Activated T-cell treated with anti-CD3 and anti-CD28 coated beads, Interleukin-2, amount 50 U/mL, for 48 hours (primary cell): ENCODE measurements at regions not wholly inside any gene's neighbourhood (a gene's known extent, or its start where the extent isn't known, plus 50 kb on each side); places are given as distances from the start of the nearest gene placed in this dataset.

Experiments
- DNase-seq, 2 experiments: peaks; one replicate each; pipeline ENCODE4 v3.0.0-alpha.2; 2020

- no peak for DNase-seq
Observed at GRCh38 chr4:57291911-57292310, 181.7 kb upstream of the IGFBP7 start.

- DNase-seq, result no peak
Observed at GRCh38 chr4:57287687-57288604, 177.8 kb upstream of the IGFBP7 start.

DNA sequence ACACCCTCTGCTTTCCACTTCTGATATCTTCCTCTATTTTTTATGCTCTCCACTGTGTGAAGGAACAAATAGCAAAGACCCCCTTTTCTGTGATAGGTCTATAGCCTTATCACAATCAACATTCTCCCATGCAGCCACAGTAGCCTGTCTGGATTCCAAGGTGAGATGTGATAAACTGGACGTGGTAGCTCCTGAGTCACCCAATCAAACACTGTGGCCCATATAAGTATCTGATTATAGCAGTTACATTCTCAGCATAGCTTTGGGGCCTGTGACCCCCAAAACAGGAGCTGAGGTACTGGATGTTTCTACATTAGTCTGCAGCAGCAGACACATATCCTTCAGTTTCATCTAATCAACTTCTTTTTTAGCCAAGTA, 172.7 kb upstream of the IGFBP7 start:
- no peak for DNase-seq

DNA sequence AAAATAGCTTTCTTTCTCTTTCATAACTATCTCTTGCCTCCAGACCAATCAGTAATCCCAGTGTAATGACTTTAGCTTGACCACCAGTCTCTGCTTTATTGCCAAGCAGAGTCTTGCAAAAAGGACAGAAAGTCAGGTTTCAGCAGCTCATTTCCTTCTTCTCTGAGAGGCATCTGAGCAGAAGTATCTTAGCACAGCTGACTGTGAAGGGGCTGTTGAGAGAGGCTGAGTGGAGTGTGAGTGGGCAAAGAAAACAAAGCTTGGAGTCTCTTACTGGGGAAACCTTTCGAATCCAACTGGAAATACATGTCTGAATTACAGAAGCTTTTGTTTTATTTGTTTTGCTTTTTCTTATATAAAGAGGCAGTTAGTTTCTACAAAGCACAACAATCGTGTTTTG, 170.3 kb upstream of the IGFBP7 start:
- no peak for DNase-seq

- no peak for DNase-seq
Observed at GRCh38 chr4:57278780-57279179, 168.6 kb upstream of the IGFBP7 start.

DNA sequence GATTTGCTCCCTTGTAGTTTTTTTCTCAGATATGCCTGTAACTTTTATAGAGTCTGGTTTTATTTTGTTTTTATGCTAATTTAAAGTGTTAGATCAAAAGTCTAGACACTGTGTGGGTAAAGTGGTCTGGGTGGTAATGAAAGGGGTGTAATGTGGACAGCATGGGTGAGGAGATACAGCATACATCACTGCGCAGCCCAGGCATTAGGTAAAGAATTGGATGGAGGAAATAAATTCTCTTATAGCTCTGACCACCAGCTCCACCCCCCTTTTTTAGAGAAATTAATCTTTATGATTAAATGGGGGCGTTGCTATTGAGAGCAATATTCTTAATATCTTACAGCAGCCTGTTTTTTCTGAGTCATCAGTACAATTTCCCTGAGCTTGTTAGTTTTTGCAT, 163.9 kb upstream of the IGFBP7 start:
- DNase-seq, result no peak

GRCh38 chr4:57270346-57270745, 160.2 kb upstream of the IGFBP7 start:
- no peak for DNase-seq

GRCh38 chr4:57265831-57266582, 155.8 kb upstream of the IGFBP7 start:
- no peak for DNase-seq

- no peak for DNase-seq
Observed at GRCh38 chr4:57254754-57255153, 144.6 kb upstream of the IGFBP7 start.

- DNase-seq, result no peak
Observed at GRCh38 chr4:57249083-57249482, 138.9 kb upstream of the IGFBP7 start.

- DNase-seq, result no peak
Observed at GRCh38 chr4:57243076-57243475, 132.9 kb upstream of the IGFBP7 start.

DNA sequence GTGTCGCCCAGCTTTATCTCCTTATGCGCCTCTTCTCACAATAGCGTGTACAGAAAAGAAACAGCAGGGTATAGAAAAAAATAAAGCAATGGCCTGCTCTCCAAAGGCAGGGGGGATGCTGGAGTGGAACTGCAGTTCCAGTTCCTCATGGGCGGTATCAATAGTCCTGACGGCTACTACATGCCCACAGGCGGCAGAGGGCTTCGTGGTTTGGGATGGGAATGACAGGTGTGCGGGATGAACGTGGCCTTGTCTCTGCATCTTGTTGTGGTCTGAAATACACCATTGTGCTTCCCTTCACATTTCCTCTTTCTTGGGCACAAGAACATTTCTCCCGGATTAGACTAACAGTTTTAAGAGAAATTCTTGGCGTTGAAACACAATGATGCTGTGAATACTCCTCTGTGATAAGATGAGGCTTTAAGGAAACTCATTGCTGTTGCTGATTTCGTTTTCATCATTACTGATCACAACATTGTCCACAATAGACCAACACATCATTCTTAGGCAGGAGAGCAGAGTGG, 124.1 kb upstream of the IGFBP7 start:
- no peak for DNase-seq

DNA sequence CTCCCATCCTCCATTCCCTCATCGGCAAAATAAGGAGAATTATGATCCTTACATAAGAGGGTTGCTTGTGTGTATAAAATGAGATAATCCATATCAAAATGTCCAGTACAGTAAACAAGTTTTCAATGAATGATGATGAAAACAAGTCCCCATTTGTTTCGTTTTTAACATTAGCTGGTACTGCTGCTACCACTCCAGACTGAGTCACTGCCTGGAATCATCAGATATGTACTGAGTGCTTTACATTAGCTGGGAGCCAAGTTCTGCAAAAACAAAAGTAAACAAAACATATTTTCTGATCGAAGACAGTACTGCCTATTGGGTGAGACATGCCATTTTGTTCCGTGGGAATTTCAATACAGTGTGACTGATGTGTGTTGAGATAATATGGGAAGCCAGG, 123.2 kb upstream of the IGFBP7 start:
- DNase-seq, result no peak

DNA sequence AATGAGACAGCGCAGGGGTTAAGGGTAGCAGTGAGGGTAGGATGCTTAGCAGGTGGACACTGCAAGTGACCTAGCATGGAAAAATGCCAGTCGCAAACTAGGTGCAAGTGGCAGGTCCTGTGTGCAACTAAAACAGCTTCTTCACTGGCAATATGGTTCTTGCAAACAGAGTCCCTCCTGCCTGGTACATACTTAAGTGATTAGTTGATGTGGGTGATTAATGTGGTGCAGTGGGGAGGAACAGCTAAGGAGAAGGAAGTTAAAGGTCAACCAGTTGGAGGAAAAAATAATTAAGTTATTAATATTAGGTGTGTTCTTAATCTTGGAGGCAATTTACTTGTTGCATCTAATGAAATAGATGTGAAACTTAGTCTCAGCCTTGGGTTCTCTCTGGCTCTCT, 121.6 kb upstream of the IGFBP7 start:
- no peak for DNase-seq

GRCh38 chr4:57220734-57221133, 110.5 kb upstream of the IGFBP7 start:
- DNase-seq, result no peak

DNA sequence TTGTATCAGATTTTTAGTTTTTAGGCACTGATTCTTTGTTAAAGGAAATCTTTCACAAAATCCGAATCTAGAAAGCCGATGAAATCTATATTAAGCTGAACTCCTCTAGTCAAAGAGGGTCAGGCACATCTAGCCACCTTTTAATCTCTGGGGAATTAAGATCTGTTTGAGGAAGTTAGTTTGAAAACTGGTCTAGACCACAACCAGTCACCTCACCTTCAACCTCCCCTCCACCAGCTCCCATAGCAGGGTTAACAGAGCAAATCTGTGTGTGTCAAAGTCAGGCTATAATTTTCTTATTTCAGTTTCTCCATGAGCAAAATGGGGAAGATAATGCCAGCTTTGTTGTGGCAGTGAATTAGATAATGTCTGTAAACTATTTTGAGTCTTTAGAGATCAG, 110.0 kb upstream of the IGFBP7 start:
- no peak for DNase-seq

DNA sequence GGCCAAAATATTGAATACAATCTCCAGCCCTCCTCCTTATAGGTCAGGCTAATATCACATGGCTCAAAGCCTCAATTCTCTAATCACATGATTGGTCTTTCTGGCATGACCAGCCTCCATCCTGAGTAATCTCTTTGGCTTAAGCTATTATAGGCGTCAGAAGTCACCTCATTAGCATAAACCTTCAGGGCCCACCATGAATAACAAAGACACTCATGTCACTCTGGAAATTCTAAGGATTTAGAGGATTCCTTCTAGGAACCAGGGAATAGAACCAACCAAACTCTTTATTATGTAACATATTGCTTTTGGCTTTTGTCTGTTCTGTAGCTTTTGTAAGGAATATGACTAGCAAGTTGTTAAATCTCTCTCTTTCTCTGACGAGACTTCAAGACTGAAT, 109.2 kb upstream of the IGFBP7 start:
- DNase-seq, result no peak

DNA sequence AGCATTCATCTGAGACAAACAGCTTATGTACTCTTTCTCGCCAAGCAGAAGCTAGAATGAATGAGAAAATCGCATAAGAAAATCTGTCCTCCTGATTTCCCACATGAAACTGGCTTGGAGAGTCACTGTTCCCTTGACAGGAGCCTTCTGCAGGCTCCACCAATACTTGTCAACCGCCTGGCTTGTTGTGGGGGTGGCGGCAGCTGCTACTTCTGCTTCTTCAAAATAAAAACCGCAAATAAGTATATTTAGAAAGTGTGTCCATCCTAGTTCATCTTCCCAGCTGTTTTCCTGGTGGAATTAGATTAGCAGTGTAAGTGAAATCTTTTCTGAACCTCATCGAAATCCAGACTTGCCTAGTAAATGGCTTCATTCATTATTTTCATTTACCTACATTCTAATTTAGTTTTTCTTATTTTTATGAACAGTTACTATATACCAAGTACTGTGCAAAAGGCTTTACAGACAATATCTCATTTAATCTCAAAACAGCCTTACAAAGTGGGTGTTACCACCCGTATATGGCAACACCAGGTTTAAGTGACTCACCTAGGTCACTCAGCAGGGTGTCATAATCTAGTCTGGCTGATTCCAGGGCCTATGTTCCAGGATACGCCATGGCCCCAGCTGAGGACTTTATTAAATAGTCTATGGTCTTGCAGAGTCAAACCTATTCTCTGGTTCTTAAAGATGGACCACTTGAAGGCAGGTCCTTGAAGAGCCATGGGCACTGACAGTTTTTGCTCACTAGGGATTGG, 104.6 kb upstream of the IGFBP7 start:
- no peak for DNase-seq

GRCh38 chr4:57211131-57211530, 100.9 kb upstream of the IGFBP7 start:
- no peak for DNase-seq

DNA sequence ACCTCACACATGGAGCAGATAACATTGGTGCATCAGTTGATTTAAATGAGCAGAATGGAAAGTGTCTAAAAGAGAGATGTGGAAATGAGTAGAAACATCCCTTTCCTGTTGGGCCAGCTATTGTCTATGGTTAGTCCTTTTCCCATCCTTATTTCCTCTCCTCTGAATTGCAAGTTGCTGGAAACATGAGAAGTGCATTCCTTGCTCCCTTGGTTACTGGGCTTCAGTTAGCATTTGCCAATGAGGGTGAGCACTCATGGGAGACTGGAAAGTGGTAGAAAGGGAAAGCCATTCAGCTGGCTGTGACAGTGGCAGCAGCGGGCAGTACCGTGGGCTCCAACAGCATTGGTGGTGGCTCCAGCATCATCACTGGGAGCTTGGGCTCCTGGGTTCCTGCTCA, 96.0 kb upstream of the IGFBP7 start:
- DNase-seq, result no peak

DNA sequence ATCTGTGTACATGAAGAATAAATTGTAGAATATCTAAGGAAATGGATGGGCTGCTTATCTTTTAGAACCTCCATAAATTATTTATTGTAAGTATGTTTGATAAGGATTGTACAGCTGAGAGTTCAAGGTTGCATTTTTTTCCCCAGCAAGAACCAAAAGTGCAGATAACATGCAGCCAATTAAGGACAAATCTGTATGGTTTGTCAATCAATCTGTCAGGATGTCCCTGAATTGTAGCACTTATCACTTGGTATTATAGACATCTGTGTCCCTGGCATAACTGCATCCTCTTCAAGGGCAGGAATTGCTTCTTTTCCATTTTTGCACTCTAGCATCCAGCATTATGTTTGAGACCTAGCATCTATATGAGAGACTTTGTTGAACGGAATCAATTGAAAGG, 95.4 kb upstream of the IGFBP7 start:
- DNase-seq, result no peak

- no peak for DNase-seq
Observed at GRCh38 chr4:57200799-57201327, 90.7 kb upstream of the IGFBP7 start.

- DNase-seq, result no peak
Observed at GRCh38 chr4:57199267-57199666, 89.1 kb upstream of the IGFBP7 start.
